Cardiac fibroblast (primary cell): ENCODE measurements at regions not wholly inside any gene's neighbourhood (a gene's known extent, or its start where the extent isn't known, plus 50 kb on each side); places are given as distances from the start of the nearest gene placed in this dataset.

Experiments used
- DNase-seq, 2 donors: peaks; one replicate each; pipeline versions ENCODE4 v3.0.0 to v3.0.0-alpha.2; 2010; ENCODE audit warnings: low read depth in 2 of 2
- H3K4me3 ChIP-seq, 2 donors: replicated peaks in 1 of 2; 1 replicate in 1 of 2; 2 replicates in 1 of 2; pipeline ENCODE4 v1.5.1; 2011; ENCODE audit warnings: low read depth in 2 of 2, low read length in 2 of 2, mild to moderate bottlenecking in 2 of 2, moderate library complexity in 1 of 2
- CTCF ChIP-seq: IDR thresholded peaks from one replicate; pipeline ENCODE4 v1.5.1; 2011; ENCODE audit warnings: low read depth, mild to moderate bottlenecking, low read length, inconsistent platforms

- DNase-seq = no peak
- no peak overlapping the region for H3K4me3 ChIP-seq
- TF ChIP-seq CTCF = no peak
Measured at GRCh38 chr20:36104244-36104643, 50.3 kb upstream of the EPB41L1 start.
